PC-9 (cell line): ENCODE measurements at regions not wholly inside any gene's neighbourhood (a gene's known extent, or its start where the extent isn't known, plus 50 kb on each side); places are given as distances from the start of the nearest gene placed in this dataset.
"Not testable (repeated sequence)": the region's sequence is repeated elsewhere in the genome, so short reads cannot be mapped to it uniquely, and the experiment has no call there.

Experiments used
- EZH2 ChIP-seq: fragments of 200-600 bp; sonication (generic); IDR thresholded peaks from 2 replicates; pipeline ENCODE4 v1.8.0; 2017; ENCODE audit warnings: antibody characterized with exemption, low read depth
- TF ChIP-seq, protein P1 (sequence below): fragments of 200-600 bp; sonication (generic); conservative IDR thresholded peaks from 2 replicates; pipeline ENCODE4 v1.6.1; 2017; ENCODE audit warnings: mixed run types, antibody characterized with exemption, mild to moderate bottlenecking, moderate library complexity

GRCh38 chrX:3867067-3867831, 153.8 kb upstream of the PRKX start:
- TF ChIP-seq, protein P1, sequence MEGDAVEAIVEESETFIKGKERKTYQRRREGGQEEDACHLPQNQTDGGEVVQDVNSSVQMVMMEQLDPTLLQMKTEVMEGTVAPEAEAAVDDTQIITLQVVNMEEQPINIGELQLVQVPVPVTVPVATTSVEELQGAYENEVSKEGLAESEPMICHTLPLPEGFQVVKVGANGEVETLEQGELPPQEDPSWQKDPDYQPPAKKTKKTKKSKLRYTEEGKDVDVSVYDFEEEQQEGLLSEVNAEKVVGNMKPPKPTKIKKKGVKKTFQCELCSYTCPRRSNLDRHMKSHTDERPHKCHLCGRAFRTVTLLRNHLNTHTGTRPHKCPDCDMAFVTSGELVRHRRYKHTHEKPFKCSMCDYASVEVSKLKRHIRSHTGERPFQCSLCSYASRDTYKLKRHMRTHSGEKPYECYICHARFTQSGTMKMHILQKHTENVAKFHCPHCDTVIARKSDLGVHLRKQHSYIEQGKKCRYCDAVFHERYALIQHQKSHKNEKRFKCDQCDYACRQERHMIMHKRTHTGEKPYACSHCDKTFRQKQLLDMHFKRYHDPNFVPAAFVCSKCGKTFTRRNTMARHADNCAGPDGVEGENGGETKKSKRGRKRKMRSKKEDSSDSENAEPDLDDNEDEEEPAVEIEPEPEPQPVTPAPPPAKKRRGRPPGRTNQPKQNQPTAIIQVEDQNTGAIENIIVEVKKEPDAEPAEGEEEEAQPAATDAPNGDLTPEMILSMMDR, result not testable (repeated sequence)
- not testable (repeated sequence) for TF ChIP-seq EZH2
